ENCODE measurements at regions not wholly inside any gene's neighbourhood (a gene's known extent, or its start where the extent isn't known, plus 50 kb on each side); places are given as distances from the start of the nearest gene placed in this dataset.

DNA sequence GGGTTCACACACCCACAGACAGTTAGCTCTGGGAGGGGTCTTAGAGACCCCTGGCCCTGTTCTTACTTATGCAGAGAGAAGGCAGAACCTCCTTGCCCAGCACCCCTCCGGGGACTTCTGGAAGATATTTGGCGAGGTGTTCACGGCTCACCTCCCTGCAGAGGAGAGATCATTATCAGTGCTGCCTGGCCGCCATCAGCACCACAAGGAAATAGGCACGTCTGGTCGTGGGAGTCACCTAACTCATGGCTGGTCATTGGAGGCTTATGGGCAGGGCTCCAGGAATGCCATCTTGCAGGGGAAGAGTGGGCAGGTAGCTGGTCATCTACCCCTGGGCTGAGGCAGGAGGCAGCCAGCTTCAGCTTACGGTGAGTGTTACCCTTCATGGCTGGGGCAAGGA, 189.4 kb downstream of the RPS24 start:
- TF ChIP-seq BHLHE40 (IDR thresholded peaks at IDR 0.05; ENCODE audit: borderline replicate concordance) (no peak), FOXM1 (IDR thresholded peaks at IDR 0.05; ENCODE audit: borderline replicate concordance) (no peak), LEF1 (IDR thresholded peaks at IDR 0.05; ENCODE audit: borderline replicate concordance) (no peak), FOXA1 (IDR thresholded peaks at IDR 0.05) (no peak), FOXK2 (IDR thresholded peaks at IDR 0.05) (no peak), NFRKB (IDR thresholded peaks at IDR 0.05) (no peak), SUZ12 (IDR thresholded peaks at IDR 0.05) (no peak), SP1 (IDR thresholded peaks at IDR 0.05) (no peak), ZNF384 (IDR thresholded peaks at IDR 0.05) (no peak), ARNT (IDR thresholded peaks at IDR 0.05) (no peak)
- TF ChIP-seq, protein P1, sequence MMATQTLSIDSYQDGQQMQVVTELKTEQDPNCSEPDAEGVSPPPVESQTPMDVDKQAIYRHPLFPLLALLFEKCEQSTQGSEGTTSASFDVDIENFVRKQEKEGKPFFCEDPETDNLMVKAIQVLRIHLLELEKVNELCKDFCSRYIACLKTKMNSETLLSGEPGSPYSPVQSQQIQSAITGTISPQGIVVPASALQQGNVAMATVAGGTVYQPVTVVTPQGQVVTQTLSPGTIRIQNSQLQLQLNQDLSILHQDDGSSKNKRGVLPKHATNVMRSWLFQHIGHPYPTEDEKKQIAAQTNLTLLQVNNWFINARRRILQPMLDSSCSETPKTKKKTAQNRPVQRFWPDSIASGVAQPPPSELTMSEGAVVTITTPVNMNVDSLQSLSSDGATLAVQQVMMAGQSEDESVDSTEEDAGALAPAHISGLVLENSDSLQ (IDR thresholded peaks at IDR 0.05) = no peak

Measured in HEK293T (cell line).